ENCODE measurements at regions not wholly inside any gene's neighbourhood (a gene's known extent, or its start where the extent isn't known, plus 50 kb on each side); places are given as distances from the start of the nearest gene placed in this dataset.

DNA sequence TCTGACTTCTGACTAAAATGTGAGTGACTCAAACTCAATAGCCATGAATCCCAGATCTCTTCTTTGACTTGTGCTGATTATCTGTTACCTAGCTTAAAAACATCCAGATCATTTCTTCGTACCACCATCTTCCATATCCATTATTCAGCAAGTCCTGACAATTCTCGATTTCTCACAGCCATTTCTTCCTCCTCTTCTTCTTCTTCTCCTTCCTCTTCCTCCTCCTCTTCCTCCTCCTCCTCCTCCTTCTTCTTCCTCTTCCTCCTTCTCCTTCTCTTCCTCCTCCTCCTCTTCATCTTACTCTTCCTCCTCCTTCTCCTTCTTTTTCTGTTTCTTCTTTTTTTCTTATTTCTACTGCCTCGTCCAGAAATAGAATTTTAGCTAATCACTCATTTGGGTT lies 77.0 kb upstream of the MAP1B start:
- intact Hi-C loops (cut with DNase I; ENCODE audit: low total_unique reads) = no loop called here

GRCh38 chr5:72032788-72033187 lies 74.5 kb upstream of the MAP1B start:
- H3K27ac ChIP-seq = no peak overlapping the region
- intact Hi-C loops (cut with DNase I; ENCODE audit: low total_unique reads) = no loop called here
- H3K9me3 ChIP-seq = peaks cover 0 to 5% (median 0%) of the 10 kb centered on the region in 8 donors
- no peaks in the 10 kb centered on the region for H3K36me3 ChIP-seq
- no peaks in the 10 kb centered on the region for H3K27me3 ChIP-seq (replicated peaks in 1 of 7)
- H3K4me1 ChIP-seq = no peaks in the 10 kb centered on the region
- WGBS, 5 donors = 52 to 58% (median 54%) methylated on average over 4 of the region's 4 CpGs
- DNase-seq = no peak
- no peak for TF ChIP-seq POLR2AphosphoS5 (IDR thresholded peaks at IDR 0.05)
- TF ChIP-seq, protein P1, sequence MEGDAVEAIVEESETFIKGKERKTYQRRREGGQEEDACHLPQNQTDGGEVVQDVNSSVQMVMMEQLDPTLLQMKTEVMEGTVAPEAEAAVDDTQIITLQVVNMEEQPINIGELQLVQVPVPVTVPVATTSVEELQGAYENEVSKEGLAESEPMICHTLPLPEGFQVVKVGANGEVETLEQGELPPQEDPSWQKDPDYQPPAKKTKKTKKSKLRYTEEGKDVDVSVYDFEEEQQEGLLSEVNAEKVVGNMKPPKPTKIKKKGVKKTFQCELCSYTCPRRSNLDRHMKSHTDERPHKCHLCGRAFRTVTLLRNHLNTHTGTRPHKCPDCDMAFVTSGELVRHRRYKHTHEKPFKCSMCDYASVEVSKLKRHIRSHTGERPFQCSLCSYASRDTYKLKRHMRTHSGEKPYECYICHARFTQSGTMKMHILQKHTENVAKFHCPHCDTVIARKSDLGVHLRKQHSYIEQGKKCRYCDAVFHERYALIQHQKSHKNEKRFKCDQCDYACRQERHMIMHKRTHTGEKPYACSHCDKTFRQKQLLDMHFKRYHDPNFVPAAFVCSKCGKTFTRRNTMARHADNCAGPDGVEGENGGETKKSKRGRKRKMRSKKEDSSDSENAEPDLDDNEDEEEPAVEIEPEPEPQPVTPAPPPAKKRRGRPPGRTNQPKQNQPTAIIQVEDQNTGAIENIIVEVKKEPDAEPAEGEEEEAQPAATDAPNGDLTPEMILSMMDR (IDR thresholded peaks at IDR 0.05 in 8 of 11, conservative IDR thresholded peaks at IDR 0.05 in 3 of 11) = no peak
- no peak for TF ChIP-seq POLR2A (IDR thresholded peaks at IDR 0.05)
- no peak overlapping the region for H3K4me3 ChIP-seq

More for the DNA sequence above, 77.0 kb upstream of the MAP1B start:
- WGBS, 5 donors = 81 to 91% (median 85%) methylated on average over 3 of the region's 3 CpGs
- Histone ChIP-seq H3K9me3 (peaks cover 0 to 5% (median 0%) of the 10 kb centered on the region in 8 donors), H3K4me1 (no peaks in the 10 kb centered on the region), H3K4me3 (no peak overlapping the region), H3K36me3 (no peaks in the 10 kb centered on the region), H3K27me3 (replicated peaks in 1 of 7) (no peaks in the 10 kb centered on the region), H3K27ac (no peak overlapping the region)
- no peak for DNase-seq
- TF ChIP-seq, protein P1 (IDR thresholded peaks at IDR 0.05 in 8 of 11, conservative IDR thresholded peaks at IDR 0.05 in 3 of 11) = no peak
- TF ChIP-seq POLR2A (IDR thresholded peaks at IDR 0.05) = no peak
- TF ChIP-seq POLR2AphosphoS5 (IDR thresholded peaks at IDR 0.05) = no peak

GRCh38 chr5:72034770-72035169 lies 72.5 kb upstream of the MAP1B start:
- no peak overlapping the region for H3K27ac ChIP-seq
- H3K27me3 ChIP-seq (replicated peaks in 1 of 7) = peaks cover 0 to 9% (median 0%) of the 10 kb centered on the region in 7 donors
- 83 to 96% (median 88%) methylated on average over 4 of the region's 4 CpGs for WGBS, 5 donors
- no peaks in the 10 kb centered on the region for H3K36me3 ChIP-seq
- intact Hi-C loops (cut with DNase I; ENCODE audit: low total_unique reads) = no loop called here
- H3K9me3 ChIP-seq = no peaks in the 10 kb centered on the region
- TF ChIP-seq, protein P1 (IDR thresholded peaks at IDR 0.05 in 8 of 11, conservative IDR thresholded peaks at IDR 0.05 in 3 of 11) = no peak
- TF ChIP-seq POLR2A (IDR thresholded peaks at IDR 0.05) (no peak), POLR2AphosphoS5 (IDR thresholded peaks at IDR 0.05) (no peak)
- H3K4me3 ChIP-seq = no peak overlapping the region
- H3K4me1 ChIP-seq = no peaks in the 10 kb centered on the region
- DNase-seq = no peak

DNA sequence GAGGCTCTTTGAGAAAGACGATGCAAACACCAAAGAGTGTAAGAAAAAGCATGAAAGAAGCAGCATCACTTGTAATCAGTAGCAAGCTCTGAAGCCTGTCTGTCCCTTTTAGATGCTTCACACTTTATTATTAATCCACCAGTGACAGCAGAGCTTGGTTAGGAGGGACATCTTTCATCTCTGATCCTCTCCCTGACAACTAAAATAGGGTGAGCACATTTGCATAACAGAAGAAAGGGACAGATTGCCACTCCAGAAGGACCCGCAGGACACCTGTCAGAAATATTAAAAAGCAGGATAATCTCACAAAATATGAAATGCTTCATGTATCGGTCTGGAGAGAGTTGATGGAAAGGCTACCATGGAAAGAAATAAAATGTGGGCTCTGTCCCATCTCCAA lies 71.4 kb upstream of the MAP1B start:
- 75 to 83% (median 80%) methylated on average over 3 of the region's 3 CpGs for WGBS, 5 donors

More for the DNA sequence above, 71.4 kb upstream of the MAP1B start:
- intact Hi-C loops (cut with DNase I; ENCODE audit: low total_unique reads) = no loop called here
- Histone ChIP-seq H3K4me1 (no peaks in the 10 kb centered on the region), H3K9me3 (no peaks in the 10 kb centered on the region), H3K4me3 (no peak overlapping the region), H3K27ac (no peak overlapping the region), H3K36me3 (no peaks in the 10 kb centered on the region), H3K27me3 (replicated peaks in 1 of 7) (peaks cover 0 to 9% (median 0%) of the 10 kb centered on the region in 7 donors)
- no peak for DNase-seq
- no peak for TF ChIP-seq POLR2AphosphoS5 (IDR thresholded peaks at IDR 0.05)
- TF ChIP-seq, protein P1 (IDR thresholded peaks at IDR 0.05 in 8 of 11, conservative IDR thresholded peaks at IDR 0.05 in 3 of 11) = no peak
- no peak for TF ChIP-seq POLR2A (IDR thresholded peaks at IDR 0.05)

All from spleen (tissue), 11 donors.